NCI-H524 treated with DMSO at 0.1 percent for 48 hours (cell line): ENCODE measurements at regions not wholly inside any gene's neighbourhood (a gene's known extent, or its start where the extent isn't known, plus 50 kb on each side); places are given as distances from the start of the nearest gene placed in this dataset.

Experiments used
- DNase-seq: peaks from one replicate; lab custom pipeline; 2025; lab: John Stamatoyannopoulos, UW

DNA sequence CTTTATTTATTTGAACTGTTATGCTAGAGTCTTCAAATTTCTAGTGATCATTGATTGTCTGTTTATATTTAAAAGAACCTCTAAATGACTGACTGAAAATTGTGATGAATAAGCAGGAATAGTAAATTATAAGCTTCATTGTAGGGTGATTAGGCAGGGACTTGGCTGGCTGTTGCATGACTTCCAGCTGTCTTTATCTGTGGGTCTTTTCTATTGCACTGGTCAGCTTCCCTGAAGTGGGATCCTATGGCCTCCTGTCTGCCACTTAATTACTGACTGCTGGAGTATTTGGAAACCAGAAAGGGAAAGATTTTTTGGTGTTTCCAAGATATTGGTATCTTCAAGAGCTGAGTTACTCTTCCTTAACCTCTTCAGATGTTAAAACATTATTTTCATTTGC is 123.0 kb upstream of the CCNH start:
- no peak for DNase-seq

- DNase-seq = no peak
Measured at GRCh38 chr5:87529486-87530076, 116.9 kb upstream of the CCNH start.

DNA sequence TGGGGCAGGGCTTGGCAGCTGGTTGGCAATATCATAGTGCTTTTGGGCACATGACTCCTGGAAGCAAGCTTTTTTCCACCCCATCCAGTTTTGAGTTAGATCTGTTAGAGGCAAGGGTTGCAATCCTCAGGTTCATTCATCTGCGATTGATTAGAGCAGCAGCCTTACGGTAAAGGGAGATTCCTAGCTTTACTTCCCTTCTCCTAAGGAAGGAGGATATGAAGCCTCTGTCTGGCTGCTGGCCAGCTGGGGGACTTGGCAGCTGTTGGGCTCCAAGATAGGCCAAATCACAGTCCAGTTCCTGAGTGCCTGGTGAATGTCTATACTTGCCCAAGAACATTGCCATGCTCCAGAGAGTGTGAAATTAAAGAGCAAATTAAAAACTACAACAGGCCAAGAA is 113.4 kb upstream of the CCNH start:
- no peak for DNase-seq

- DNase-seq = no peak
Measured at GRCh38 chr5:87524217-87524616, 111.5 kb upstream of the CCNH start.

GRCh38 chr5:87511778-87512177 is 99.0 kb upstream of the CCNH start:
- peak; percentile 71 for DNase-seq

GRCh38 chr5:87503004-87503403 is 90.3 kb upstream of the CCNH start:
- DNase-seq = no peak

GRCh38 chr5:87499478-87500410 is 87.0 kb upstream of the CCNH start:
- DNase-seq = no peak
